ENCODE measurements at regions not wholly inside any gene's neighbourhood (a gene's known extent, or its start where the extent isn't known, plus 50 kb on each side); places are given as distances from the start of the nearest gene placed in this dataset.

- no peak for TF ChIP-seq EZH2 (IDR thresholded peaks at IDR 0.05; ENCODE audit: insufficient read depth, poor library complexity, severe bottlenecking)
- TF ChIP-seq EZH2phosphoT487 (IDR thresholded peaks at IDR 0.05; ENCODE audit: insufficient read depth, low read depth), result no peak
Observed at GRCh38 chr2:19753818-19754217, 148.0 kb downstream of the TTC32 start.
